Pancreas (tissue), 10 donors: ENCODE measurements at regions not wholly inside any gene's neighbourhood (a gene's known extent, or its start where the extent isn't known, plus 50 kb on each side); places are given as distances from the start of the nearest gene placed in this dataset.

ENCODE experiments used
- ATAC-seq, 4 donors: fragments of 200-7000 bp; cut with Tn5 transposase; one replicate each; pipeline versions ENCODE4 v1.8.0 to v1.9.1; 2020; ENCODE audit warnings: mild to moderate bottlenecking in 4 of 4, moderate library complexity in 4 of 4
- DNase-seq, 6 donors: peaks; one replicate each; pipeline ENCODE4 v3.0.0-alpha.2; 2020
- FAIRE-seq: peaks from 2 replicates; lab custom pipeline; 2012; peaks lifted over from hg19 to GRCh38; lab: Jason Lieb, UNC
- H3K27ac ChIP-seq, 4 donors: fragments of 200-600 bp; sonication (generic); 1 replicate in 3 of 4; 2 replicates in 1 of 4; pipeline versions ENCODE4 v1.5.0 to v1.8.0; 2020
- H3K27me3 ChIP-seq, 4 donors: fragments of 200-600 bp; one replicate each; pipeline ENCODE4 v1.8.0; 2021
- H3K36me3 ChIP-seq, 3 donors: fragments of 200-600 bp; sonication (generic) in 1 of 3; one replicate each; pipeline versions ENCODE4 v1.5.0 to v1.8.0; 2020 to 2021
- H3K4me1 ChIP-seq, 3 donors: fragments of 200-600 bp; one replicate each; pipeline ENCODE4 v1.8.0; 2021
- H3K4me3 ChIP-seq, 4 donors: fragments of 200-600 bp; sonication (generic) in 2 of 4; one replicate each; pipeline versions ENCODE4 v1.5.0 to v1.8.0; 2020 to 2021
- H3K9me3 ChIP-seq, 4 donors: fragments of 200-600 bp; one replicate each; pipeline ENCODE4 v1.8.0; 2021
- WGBS, 2 donors: extraction: QIAGEN DNeasy Blood & Tissue Kit; methylation state at CpG; one replicate each; pipeline ENCODE4 v1.1.7; 2013; 5-methylcytosine and 5-hydroxymethylcytosine counted together
- intact Hi-C, 3 donors: fragments of 100-400 bp; cut with DNase I; formaldehyde crosslinking; loops; one replicate each; pipeline versions ENCODE4 v1.11.1 to v1.14.2; 2022
- TF ChIP-seq, protein P1 (sequence below), 4 donors: fragments of 200-600 bp; sonication (generic) in 3 of 4; IDR thresholded peaks; one replicate each; pipeline versions ENCODE4 v1.5.0 to v1.8.0; 2021; ENCODE audit warnings: antibody characterized with exemption in 4 of 4
- donor health status: healthy with polysubstance abuse.
- donor health status: DM: no; HTN: no; CAD: no; lungs with moderate emphysema.
- donor health status: DM: no; HTN: no; CAD: no.
- donor health status: control.
- donor health status: control.
- donor health status: Bipolar disorder and iron deficiency.
- donor health status: DM: yes; HTN: yes; CAD: no.
- donor health status: DM: no; HTN: no; CAD: no.
- donor health status: DM: no; HTN: no; CAD: no.
- donor health status: DM: yes; HTN: yes; CAD: no.

DNA sequence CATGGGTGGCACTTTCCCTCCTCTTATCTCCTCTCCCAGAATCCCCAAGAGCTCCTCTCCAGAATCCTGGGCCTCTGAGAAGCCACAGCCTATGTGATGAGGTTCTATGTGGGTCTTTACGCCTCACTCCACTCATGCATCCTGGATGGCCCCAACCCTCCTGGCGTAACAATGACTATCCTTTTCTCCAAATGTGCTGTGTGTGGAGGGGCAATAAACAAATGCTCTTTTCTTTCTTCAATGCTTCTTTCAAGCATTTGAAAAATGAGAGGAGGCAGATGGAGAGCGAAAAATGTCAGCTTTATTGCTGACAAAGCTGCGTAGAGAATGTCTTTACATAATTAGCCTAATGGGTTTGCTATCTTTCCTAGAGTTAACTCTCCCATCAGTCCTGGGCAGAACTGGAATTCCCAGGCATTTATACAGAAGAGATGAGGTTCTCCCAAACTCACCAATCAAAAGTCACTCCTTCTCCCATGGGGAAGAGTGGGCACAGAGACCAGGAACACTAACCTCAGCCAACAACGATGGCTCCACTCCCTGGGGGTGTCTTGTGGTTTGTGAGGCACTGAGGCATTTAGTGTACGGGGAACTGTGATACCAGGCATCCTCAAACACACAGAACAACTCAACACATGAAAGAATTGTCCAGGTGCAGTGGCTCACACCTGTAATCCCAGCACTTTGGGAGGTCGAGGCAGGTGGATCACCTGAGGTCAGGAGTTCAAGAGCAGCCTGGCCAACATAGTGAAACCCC, 118.9 kb upstream of the SLC34A2 start:
- Histone ChIP-seq H3K36me3 (no peaks in the 10 kb centered on the region), H3K9me3 (no peaks in the 10 kb centered on the region), H3K27ac (peak overlapping the region in 2 of 4 donors; percentile 13 to 37), H3K27me3 (no peaks in the 10 kb centered on the region), H3K4me3 (no peak overlapping the region), H3K4me1 (no peaks in the 10 kb centered on the region)
- intact Hi-C loops: no loop called here
- TF ChIP-seq, protein P1, sequence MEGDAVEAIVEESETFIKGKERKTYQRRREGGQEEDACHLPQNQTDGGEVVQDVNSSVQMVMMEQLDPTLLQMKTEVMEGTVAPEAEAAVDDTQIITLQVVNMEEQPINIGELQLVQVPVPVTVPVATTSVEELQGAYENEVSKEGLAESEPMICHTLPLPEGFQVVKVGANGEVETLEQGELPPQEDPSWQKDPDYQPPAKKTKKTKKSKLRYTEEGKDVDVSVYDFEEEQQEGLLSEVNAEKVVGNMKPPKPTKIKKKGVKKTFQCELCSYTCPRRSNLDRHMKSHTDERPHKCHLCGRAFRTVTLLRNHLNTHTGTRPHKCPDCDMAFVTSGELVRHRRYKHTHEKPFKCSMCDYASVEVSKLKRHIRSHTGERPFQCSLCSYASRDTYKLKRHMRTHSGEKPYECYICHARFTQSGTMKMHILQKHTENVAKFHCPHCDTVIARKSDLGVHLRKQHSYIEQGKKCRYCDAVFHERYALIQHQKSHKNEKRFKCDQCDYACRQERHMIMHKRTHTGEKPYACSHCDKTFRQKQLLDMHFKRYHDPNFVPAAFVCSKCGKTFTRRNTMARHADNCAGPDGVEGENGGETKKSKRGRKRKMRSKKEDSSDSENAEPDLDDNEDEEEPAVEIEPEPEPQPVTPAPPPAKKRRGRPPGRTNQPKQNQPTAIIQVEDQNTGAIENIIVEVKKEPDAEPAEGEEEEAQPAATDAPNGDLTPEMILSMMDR (IDR thresholded peaks at IDR 0.05): no peak
- no peak for ATAC-seq
- FAIRE-seq: no peak
- no peak for DNase-seq
- WGBS, 2 donors: 50 to 53% methylated on average over 7 of the region's 7 CpGs

DNA sequence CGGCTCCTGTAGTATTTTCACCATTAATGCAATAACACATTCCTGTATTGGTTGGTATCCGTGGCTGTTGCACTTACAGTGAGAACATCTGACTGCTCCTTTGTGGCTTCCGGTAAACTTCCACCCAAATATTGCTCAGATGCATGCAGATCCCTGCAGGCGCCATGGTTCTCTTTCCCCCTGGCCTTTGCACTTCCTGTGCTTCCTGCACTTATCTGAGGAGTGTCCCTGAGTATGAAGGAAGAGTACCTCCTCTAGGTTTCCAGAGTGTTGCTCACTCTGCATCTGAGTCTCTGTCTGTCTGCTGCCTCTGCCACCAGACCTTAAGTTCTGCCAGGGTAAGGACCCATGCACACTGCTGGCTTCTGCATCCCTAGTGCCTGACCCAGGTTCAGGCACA, 117.2 kb upstream of the SLC34A2 start:
- H3K27me3 ChIP-seq: no peaks in the 10 kb centered on the region
- ATAC-seq: no peak
- intact Hi-C loops: no loop called here
- no peaks in the 10 kb centered on the region for H3K36me3 ChIP-seq
- no peak overlapping the region for H3K4me3 ChIP-seq
- no peak for DNase-seq
- no peak overlapping the region for H3K27ac ChIP-seq
- H3K4me1 ChIP-seq: no peaks in the 10 kb centered on the region
- H3K9me3 ChIP-seq: no peaks in the 10 kb centered on the region
- no peak for FAIRE-seq
- 76 to 84% methylated on average over 4 of the region's 4 CpGs for WGBS, 2 donors
- TF ChIP-seq, protein P1 (IDR thresholded peaks at IDR 0.05): no peak

DNA sequence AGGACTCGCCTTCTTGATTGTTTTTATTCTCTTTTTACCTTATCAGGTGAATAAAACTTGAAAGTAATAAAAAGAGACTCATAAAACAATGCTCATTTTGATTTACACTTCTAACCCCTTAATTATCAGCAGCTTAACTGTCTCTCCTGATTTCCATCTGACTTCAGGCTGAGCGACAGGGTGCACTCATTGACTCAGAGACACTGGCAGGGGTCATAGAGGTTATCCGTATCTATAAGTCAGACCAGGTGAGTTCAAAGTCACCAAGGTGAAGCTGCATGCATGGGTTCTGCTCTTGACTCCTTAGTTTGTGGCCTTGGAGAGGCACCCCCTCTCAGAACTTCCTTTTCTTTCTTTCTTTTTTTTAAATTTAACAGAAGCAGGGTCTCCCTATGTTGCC, 116.4 kb upstream of the SLC34A2 start:
- TF ChIP-seq, protein P1 (IDR thresholded peaks at IDR 0.05): no peak
- H3K27ac ChIP-seq: no peak overlapping the region
- H3K4me1 ChIP-seq: no peaks in the 10 kb centered on the region
- intact Hi-C loops: no loop called here
- no peak overlapping the region for H3K4me3 ChIP-seq
- WGBS, 2 donors: 59 to 65% methylated on average over 3 of the region's 3 CpGs
- H3K9me3 ChIP-seq: no peaks in the 10 kb centered on the region
- H3K36me3 ChIP-seq: no peaks in the 10 kb centered on the region
- FAIRE-seq (no peak), DNase-seq (no peak), ATAC-seq (no peak)
- no peaks in the 10 kb centered on the region for H3K27me3 ChIP-seq

DNA sequence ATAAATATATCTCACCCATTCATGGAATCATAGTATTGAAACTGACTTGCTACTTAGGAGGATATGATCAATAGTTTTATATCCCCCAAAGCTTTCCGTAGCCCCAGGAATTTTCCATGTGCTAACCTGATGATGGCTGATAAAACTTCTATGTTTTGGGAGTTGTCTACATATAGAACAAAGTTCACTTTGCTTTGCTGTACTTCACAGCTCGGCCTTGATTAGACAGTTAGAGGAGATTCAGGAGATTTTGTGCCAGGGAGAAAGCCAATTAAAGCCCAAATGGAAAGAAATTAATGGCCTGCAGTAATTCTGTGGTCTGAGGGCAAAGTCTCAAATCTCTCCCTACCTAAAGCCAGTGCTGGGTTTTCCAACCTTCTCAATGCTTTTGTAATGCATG, 114.9 kb upstream of the SLC34A2 start:
- intact Hi-C loops: no loop called here
- Histone ChIP-seq H3K36me3 (no peaks in the 10 kb centered on the region), H3K27ac (no peak overlapping the region), H3K4me1 (no peaks in the 10 kb centered on the region), H3K4me3 (no peak overlapping the region), H3K27me3 (no peaks in the 10 kb centered on the region), H3K9me3 (no peaks in the 10 kb centered on the region)
- no peak for ATAC-seq
- 25 to 26% methylated on average over 2 of the region's 2 CpGs for WGBS, 2 donors
- DNase-seq: no peak
- TF ChIP-seq, protein P1 (IDR thresholded peaks at IDR 0.05): no peak
- no peak for FAIRE-seq

DNA sequence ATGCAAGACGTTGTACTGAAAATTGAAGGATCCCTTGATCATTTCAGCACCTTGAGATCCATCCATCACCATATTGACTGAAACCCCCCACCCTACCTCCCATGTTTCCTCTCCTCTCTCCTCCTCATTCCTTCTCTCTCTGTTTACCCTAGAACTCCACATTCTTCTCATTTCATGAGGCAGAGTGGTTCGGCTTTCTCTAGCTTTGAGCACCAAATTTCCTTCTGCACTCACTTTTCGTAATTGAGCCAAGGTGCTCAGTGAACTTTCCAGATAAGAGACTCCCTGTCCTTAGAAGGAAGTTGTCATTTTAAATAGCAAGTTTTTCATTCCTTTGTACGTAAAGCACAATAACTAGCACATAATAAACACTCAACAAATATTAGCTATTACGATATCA, 108.3 kb upstream of the SLC34A2 start:
- FAIRE-seq: no peak
- H3K4me3 ChIP-seq: no peak overlapping the region
- no peak for ATAC-seq
- no peaks in the 10 kb centered on the region for H3K27me3 ChIP-seq
- no peak for DNase-seq
- no peaks in the 10 kb centered on the region for H3K36me3 ChIP-seq
- H3K9me3 ChIP-seq: no peaks in the 10 kb centered on the region
- peaks cover 0 to 3% (median 0%) of the 10 kb centered on the region in 3 donors for H3K4me1 ChIP-seq
- no peak overlapping the region for H3K27ac ChIP-seq
- 50 to 57% methylated on average over 5 of the region's 5 CpGs for WGBS, 2 donors
- intact Hi-C loops: no loop called here
- TF ChIP-seq, protein P1 (IDR thresholded peaks at IDR 0.05): no peak
